Fibroblast of skin of right quadriceps (primary cell): ENCODE measurements at regions not wholly inside any gene's neighbourhood (a gene's known extent, or its start where the extent isn't known, plus 50 kb on each side); places are given as distances from the start of the nearest gene placed in this dataset.

Experiments used
- DNase-seq: peaks from one replicate; pipeline ENCODE4 v3.0.0-alpha.2; 2013

DNA sequence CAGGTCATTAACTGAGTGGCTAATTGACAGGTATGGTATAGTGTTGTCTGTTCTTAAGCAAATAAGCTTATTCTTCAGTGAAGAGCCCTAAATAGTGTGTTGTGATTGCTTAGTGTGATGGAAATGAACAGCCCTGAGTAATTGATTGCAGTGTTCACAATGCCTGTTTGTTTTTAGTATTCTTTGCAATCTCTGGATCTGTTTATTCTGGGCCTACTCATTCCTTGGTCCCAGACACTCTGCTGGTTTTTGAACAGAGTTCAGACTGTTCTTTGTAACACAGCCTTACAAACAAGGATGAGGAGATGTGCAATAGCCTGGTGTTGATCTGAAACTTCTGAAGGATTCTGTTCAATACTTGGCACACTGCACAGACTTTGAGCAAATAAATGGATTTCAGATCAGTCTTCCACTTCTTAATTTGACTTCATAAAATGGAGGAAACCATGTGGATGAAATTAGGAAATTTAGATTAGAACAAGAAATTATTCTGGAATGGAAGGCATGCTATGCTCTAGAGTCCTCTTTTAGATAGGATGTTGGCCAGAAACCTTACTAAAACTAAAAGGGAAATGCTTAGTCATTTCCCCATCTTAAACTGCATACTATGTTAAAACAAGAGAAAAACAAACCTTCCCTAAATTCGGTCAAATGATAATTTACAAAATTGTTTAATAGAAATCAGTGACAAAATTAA lies 444.2 kb upstream of the SEMA3D start:
- no peak for DNase-seq

DNA sequence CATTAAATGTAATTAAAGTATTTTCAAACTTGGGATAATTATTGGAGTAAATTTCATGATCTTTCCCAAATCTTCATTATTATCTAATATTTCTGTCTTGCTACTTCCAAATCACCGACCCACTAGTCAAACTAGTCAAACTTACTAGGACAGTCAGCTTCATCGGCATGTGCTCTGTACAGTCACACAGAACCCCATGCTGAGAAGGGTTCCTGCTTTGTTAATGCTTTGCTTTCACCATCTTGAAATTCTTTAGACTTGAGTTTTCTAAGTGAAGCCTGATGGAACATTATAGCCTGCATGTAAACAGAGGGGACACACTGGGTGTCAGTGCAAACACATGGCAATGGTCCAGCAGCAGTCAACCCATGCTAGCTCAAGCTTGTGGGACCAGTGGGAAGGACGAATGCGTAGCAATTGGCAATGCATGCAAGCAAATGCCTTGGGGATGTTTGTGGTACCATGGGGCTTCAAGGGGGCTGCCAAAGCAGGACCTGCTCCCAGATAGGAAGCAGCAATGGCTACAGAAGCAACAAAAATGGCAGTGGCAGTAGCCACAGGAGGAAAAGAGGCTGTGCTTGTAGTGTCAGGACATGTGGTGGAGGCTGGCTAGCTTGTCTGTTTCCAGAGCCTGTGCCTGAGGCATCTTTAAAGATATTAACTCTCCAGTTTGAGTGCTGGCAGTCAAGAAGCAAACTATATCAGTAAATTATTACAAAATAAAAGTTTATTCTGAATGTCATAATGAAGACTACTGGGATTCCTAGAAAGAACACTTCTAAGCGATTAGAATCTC lies 441.1 kb upstream of the SEMA3D start:
- peak; percentile 19 for DNase-seq

DNA sequence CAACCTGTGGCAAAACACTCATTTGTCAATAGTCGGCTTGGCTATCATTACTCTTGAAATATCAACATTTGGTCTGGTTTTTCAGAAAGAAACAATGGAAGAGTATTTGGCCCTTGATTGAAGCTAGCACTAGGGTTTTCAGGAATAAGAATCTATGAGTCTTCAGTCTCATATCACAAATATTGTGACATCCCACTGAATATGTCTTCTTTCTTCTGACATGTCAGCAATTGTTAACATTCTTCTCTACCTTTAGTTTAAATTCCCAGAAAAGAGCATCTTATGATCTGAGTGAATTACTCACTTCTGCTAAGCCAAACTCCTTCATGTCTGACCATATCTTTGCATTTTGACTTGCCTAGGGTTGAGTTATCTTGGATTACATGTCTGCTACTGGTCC lies 435.2 kb upstream of the SEMA3D start:
- DNase-seq: no peak

DNA sequence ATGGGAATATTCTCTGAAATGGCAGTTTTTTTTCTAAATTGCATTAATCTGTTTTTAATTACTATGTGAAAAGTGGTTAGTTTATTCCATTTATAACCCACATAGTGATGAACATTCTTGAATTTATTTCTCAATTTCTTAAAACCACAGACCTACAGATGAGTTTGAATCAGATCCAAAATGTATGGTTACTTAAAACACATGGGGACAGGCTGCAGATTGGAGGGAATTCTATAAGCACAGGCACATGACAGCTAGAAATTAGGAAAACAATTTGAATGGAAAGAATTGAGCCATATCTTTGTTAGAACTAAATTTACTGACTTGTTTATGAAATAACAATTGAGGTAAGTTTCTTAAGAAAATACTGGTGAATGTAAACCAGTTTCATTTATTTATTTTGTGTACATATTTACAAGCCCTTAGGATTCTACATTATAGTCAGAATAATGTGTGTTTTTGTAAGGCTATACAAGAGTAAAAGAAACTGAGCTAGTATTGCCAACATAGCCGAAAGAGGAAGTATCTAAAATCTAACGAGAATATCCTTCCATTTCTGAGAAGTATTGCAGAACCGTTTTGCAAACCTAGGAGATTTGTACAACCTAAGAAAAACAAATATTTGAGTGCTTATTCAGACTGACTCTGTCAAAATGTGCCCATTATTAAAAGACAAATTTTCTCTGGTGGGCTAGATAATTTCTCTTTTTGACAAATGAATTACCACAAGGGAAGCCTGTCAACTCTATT lies 434.3 kb upstream of the SEMA3D start:
- peak; percentile 83 for DNase-seq

DNA sequence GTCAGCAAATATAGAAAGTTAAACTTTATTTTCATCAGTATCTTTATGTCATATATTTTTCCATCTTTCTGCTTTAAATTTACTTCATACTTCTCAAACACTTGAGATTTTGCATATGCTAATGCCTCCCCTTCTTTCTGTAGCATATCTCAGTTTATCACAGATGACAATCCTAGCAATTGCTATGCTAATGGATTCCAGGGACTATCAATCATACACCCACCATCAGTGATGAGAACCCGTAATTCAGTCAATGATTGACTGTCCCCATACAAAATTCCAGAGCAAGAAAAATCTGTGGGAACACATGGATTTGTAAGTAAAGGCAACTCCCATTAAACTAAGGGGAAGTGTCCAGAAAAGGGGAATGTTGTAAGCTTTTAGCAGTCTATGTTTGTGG lies 432.4 kb upstream of the SEMA3D start:
- no peak for DNase-seq

DNA sequence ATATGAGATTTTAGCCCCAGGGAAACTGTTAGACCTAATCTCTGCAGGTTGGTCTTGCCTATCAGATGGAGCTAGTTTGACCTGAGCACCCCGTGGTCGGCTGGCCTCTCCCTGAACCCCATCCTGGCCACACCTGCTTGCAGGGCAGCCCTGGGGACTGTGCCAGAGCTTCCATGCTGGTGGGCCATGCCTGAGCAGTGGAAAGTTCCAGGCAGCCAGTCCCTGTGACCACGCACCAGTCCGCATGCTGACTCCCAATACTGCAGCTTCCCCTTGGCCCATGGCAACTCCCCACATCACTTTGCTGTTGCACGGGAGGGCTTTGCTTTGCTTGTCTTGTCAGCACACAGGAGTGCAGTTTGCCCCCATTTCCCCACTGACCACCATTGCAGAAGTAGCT lies 427.8 kb upstream of the SEMA3D start:
- DNase-seq: no peak

DNA sequence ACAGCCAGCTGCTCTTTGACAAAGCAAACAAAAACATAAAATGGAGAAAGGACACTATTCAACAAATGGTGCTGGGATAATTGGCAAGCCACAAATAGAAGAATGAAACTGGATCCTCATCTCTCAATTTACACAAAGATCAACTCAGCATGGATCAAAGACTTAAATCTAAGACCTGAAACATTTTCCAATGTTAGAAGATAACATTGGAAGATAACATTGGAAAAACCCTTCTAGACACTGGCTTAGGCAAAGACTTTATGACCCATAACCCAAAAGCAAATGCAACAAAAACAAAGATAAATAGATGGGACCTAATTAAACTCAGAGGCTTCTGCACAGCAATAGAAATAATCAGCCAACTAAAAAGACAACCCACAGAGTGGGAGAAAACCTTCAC lies 425.7 kb upstream of the SEMA3D start:
- DNase-seq: no peak

DNA sequence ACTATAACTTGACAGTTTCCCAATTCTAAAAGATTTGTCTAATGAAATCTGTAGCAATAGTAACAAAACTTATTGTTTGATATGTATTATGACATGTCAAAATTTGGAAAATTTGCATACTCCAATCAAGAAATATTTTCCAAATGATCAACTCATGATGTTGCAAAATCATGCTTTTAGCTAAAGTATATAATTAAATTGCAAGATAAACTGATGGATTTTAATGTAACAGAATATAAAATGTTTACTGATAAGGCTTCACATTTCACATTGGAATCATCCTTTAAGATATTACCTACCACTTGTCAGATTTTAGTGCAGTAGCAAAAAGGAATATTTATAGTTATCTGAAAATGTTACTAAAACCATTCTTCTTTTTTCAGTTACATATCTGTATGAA lies 421.9 kb upstream of the SEMA3D start:
- DNase-seq: no peak

DNA sequence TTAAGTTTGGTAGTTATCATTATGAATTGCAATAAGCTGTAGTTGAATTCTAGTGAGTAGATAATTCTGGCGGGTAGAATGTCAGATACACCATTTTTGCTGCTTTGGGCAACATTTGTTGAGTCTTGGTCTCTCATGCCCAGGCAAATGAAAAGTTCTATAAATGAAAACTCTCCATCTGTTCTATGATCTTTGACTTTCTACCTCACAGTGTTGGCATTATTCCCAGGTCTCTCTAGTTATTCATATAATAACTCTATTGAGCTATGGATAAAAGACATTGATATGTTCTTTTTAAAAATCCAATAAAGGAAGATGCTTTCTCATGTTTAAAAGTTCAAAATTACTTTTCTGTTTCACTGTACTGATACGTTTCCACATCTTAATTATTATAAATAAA lies 415.3 kb upstream of the SEMA3D start:
- DNase-seq: peak; percentile 29

DNA sequence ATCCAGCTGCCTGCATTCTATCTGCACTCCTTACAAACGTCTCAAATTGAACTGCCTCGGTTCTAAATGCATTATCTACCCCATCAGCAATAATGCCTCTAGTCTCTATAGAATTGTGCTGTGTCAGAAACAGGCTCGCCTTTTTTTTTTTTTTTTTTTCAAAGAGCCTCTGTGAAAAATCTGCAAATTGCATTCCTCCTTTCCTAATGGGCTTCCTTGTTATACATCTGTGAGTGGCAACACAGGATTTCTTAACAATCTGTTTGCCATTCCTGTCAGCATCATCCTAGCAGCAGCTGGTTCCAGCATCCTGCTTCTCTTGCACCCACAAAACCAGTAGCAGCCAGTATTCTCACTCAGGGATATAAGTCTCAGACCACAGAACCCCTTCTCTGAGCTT lies 413.5 kb upstream of the SEMA3D start:
- DNase-seq: peak; percentile 42

DNA sequence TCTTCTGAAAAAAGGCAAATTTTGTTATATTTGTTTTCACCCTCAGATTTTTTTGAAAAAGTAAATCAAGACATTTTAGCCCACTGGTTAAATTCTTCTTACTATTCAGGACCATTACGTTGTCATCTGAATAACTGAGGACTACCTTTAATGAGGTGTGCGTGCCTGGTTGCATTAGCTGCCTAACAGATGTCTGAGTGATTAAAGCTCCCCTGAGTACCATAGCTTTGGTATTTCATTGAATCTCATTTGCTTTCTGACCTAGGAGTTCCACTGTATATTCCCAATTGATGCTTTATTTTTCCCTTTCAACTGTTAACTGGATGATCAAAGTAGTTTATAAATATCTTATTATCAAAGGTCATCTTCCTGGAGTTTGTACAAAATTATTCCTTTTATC lies 410.0 kb upstream of the SEMA3D start:
- no peak for DNase-seq

DNA sequence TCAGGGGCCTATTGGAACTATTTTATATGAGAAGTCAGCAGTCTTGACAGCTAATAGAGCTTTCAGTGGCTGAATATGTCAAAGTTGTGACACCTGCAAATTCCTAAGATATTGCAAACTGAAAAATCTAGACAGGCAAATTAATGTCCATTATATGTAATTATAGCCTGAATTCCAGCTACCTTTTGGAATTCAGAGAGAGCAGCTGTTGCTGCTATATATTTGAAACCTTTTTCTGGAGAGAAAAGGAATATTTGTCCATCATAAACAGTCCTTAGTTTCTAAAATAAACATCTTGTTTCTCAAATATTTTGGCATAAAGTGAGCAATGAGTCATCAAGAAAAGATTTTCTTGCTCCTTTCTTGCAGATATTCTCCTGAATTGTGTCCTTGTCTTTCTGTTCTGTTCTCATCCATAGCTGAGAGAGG lies 408.9 kb upstream of the SEMA3D start:
- DNase-seq: peak; percentile 73

DNA sequence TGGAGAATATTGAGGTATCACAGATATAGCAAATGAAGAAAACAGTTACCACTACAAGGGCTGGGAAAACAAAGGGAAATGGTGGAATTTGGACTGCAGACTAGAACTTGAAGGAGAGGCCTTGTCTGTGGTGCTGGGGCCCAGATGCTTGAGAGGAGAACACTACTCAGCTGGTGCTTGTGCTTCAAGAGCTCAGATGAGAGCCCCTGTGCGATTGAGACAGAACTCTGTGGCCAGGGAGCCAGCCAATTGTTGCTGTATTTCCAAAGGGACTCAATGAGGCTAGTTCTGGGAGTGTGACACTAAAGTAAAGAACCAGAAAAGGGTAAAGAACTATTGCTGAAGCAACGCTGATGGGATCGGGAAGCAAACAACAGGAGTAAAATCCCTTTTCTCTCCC lies 406.5 kb upstream of the SEMA3D start:
- no peak for DNase-seq

DNA sequence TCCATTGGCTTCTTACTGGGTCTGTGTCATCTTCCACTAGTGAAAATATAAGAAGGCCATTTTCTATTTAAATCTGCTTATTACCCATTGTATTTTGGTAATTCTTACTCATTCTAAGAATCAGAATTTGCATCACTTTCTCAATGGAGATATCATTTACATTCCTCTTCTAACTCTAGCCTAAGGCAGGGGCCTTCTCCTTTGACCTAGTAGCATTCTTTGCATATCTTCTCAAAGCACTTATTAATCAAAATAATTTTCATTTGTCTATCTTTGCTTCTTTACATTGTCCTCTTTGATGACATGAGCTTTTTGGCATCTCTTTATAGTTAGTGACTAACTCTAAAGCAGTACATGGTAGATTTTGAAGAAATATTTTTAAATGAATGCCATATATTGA lies 400.9 kb upstream of the SEMA3D start:
- peak; percentile 44 for DNase-seq

DNA sequence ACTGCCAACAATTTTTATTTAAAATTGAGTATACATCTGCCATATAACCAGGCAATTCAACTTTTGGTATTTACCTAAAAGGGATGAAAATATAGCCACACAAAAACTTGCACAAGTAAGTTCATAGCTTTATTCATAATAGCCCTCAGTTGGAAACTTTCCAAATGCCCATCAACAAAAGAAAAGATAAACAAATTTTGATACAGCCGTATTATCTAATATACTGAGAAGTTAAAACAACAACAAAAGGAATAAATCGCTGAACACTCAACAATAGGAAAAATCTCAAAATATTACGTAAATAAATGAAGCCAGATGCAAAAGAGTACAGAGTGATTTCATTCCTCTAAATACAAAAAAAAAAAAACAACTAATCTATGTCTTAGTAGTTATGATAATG lies 399.2 kb upstream of the SEMA3D start:
- DNase-seq: no peak

DNA sequence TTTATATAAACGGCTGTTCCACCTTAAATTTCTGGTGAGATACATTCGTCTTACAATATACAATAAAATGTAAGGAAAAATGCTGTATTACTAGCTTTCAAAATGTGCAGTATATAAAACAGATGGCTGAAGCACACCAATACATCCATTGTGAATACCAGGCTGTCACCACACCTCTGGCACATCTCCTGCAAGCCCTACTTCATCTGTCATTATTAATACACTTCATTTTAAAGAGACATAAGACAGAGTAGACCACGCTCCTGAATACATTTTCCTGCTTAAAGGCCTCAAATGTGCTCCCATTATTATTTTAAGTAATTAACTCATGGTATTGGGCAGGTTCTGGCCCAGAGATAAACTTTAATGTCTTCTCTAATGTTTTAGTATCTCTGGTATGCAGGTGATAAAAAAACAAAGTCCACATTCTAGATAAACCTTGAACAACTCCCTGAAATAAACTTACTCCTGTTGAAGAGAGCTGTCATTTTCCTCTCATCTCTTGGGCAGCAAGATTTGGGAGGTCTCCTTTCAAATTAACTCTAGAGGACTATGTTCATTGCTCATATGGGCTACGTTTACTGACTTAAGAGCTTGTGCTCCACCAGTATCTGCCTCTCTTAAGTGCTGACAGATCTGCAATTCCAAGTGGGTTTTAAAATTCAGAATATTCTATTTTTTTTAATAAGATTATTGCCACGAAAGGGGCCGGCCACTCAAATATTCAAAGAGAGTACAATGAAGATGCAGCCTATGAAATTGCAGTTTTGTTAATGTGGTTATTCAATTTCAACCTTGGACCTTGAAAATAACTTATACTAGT lies 396.5 kb upstream of the SEMA3D start:
- peak; percentile 34 for DNase-seq

DNA sequence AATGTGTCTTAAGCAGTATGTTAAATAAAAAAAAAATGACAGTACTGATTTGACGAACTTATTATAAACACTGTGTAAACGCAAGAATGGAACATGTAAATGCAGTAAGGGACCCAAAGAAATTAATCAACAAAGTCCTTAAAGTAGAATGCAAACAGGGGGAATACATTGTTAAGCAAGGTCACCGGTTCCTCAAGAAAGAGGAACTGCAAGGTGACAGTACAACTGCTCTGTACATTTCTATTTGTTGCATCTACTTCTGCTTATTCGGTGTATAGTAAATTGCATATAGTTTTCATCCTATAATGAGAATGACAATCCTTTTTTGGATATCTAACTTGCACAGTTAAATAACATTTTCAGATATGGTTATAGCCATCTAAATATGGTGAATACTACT lies 387.0 kb upstream of the SEMA3D start:
- DNase-seq: no peak

DNA sequence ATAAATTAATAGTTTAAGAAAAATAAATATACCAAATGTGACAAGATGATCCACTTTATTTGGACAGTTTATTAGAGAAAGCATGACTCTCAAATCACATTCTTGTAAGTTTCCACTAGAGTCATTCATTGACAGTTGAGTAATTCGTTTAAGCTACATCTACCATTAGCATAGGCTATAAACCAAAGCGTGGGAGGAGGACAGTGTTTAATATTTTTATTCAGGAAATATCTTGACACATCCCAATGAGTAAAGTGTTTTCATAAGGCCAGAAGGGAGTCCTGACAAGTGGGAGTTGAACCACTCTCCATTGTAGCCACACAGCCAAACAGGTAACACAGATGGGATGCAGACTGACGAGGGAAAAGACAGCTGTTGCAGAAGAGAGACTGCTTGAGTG lies 386.5 kb upstream of the SEMA3D start:
- DNase-seq: no peak

DNA sequence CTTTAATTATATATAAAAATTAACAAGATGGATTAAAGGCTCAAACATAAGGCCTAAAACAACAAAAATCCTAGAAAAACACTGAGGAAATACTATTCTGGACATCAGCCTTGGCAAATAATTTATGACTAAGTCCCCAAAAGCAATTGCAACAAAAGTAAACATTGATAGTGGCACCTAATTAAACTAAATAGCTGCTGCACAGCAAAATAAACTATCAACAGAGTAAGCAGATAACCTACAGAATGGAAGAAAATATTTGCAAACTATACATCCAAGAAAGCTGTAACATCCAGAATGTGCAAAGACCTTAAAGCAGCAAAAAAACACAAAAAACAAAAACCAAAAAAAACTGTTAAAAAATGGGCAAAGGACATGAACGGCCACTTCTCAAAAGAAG lies 384.0 kb upstream of the SEMA3D start:
- no peak for DNase-seq

DNA sequence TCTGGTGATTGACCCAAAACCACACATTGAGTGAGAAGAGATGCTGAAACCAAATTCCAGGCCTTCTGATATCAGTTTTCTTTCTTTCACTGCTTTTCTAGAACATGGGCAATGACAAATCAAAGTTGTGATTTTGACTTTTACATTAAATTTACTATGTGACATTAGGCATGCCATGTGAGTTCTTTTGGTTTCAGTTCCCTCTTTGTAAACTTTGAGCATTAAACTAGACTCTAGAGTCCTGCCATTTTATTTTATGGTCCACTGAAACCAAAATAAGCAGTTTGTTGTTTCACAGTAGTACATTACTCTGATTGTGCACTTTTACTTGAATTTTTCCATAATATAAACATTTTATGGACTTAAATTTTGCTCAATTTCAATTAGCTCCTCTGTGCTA lies 381.1 kb upstream of the SEMA3D start:
- no peak for DNase-seq

DNA sequence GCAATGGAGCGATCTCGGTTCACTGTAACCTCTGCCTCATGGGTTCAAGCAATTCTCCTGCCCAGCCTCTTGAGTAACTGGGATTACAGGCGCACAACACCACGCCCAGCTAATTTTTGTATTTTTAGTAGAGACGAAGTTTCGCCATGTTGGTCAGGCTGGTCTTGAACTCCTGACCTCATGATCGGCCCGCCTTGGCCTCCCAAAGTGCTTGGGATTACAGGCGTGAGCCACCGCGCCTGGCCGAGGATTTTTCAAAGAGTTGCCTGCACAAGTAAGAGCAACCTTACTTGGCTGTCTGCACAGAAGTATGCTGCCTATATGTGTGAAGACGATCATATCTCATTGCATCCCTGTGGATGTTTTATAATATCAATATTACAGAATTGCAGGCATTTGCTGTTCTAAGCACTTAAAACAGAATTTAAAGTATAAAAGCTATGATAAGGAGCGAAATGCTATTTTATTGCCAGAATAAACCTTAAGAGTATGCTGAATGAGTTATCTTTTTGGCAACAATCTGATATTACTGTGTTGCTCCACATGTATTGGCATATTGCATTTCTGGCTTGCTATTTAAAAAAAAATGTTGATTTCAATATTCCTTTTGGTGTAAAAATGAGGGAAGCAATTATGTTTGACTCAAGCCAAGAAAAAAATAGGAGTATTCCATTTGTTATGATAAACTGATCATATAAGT lies 379.4 kb upstream of the SEMA3D start:
- no peak for DNase-seq

DNA sequence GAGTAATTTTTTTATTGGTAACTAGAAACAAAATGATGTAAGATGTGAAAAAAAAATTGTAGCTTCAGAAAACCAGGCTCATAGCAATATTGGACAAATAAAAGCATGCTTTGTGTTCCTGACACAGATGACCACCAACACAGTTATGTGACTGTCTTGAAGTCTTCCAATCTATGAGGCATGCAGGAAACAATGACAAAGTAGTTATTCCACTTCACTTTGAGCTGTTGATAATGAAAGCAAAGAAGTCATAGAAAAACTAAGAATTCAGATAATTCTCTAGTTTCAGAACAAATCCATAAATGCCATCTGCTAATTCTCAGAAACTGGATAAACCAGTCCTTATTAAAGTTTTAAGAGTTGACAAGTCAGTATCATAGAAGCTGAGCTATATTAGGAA lies 378.4 kb upstream of the SEMA3D start:
- DNase-seq: peak; percentile 35
